ENCODE measurements at regions not wholly inside any gene's neighbourhood (a gene's known extent, or its start where the extent isn't known, plus 50 kb on each side); places are given as distances from the start of the nearest gene placed in this dataset.
"Not testable (repeated sequence)": the region's sequence is repeated elsewhere in the genome, so short reads cannot be mapped to it uniquely, and the experiment has no call there.

GRCh38 chr11:129645943-129646342, 169.7 kb upstream of the TMEM45B start:
- no peaks in the 10 kb centered on the region for H3K9me3 ChIP-seq (ENCODE audit: low read length)
- H2AFZ ChIP-seq (ENCODE audit: low read depth, low read length): no peak overlapping the region
- H4K20me1 ChIP-seq (ENCODE audit: insufficient read depth): no peaks in the 10 kb centered on the region
- TF ChIP-seq POLR2AphosphoS5 (IDR thresholded peaks at IDR 0.05) (no peak), MXI1 (conservative IDR thresholded peaks at IDR 0.05; ENCODE audit: poor library complexity, severe bottlenecking) (no peak), CTCF (IDR thresholded peaks at IDR 0.05; ENCODE audit: poor library complexity, severe bottlenecking) (no peak), EP300 (conservative IDR thresholded peaks at IDR 0.05; ENCODE audit: poor library complexity, severe bottlenecking) (no peak), SMC3 (conservative IDR thresholded peaks at IDR 0.05; ENCODE audit: poor library complexity) (no peak), RAD21 (conservative IDR thresholded peaks at IDR 0.05) (no peak), EZH2 (IDR thresholded peaks at IDR 0.05; ENCODE audit: borderline replicate concordance, insufficient read depth, low read length, poor library complexity, severe bottlenecking) (no peak), TAF1 (IDR thresholded peaks at IDR 0.05; ENCODE audit: low read depth) (no peak), REST (IDR thresholded peaks at IDR 0.05; ENCODE audit: borderline replicate concordance) (no peak)
- H3K9me2 ChIP-seq (ENCODE audit: insufficient read depth, low read length): no peaks in the 10 kb centered on the region
- no peaks in the 10 kb centered on the region for H3F3A ChIP-seq (ENCODE audit: insufficient read depth, low read length, poor library complexity, severe bottlenecking)
- H3K9ac ChIP-seq (ENCODE audit: low read length): no peak overlapping the region
- no peaks in the 10 kb centered on the region for H3K27me3 ChIP-seq (ENCODE audit: insufficient read depth, low read depth, low read length)
- H3K4me3 ChIP-seq (ENCODE audit: low read length): no peak overlapping the region
- no peak overlapping the region for H3K27ac ChIP-seq (ENCODE audit: low read length)
- no peaks in the 10 kb centered on the region for H3K36me3 ChIP-seq (ENCODE audit: insufficient read depth, low read length)
- no peak overlapping the region for H3K4me2 ChIP-seq (ENCODE audit: low read length)
- H3K79me2 ChIP-seq (replicated peaks; ENCODE audit: insufficient read depth, low read length): no peaks in the 10 kb centered on the region

- not testable (repeated sequence) for H3K27me3 ChIP-seq (ENCODE audit: insufficient read depth, low read depth, low read length); H3K9ac ChIP-seq (ENCODE audit: low read length); H3F3A ChIP-seq (ENCODE audit: insufficient read depth, low read length, poor library complexity, severe bottlenecking)
These were observed 165.6 kb upstream of the TMEM45B start for GRCh38 chr11:129650044-129650443.

GRCh38 chr11:129652835-129653234, 162.8 kb upstream of the TMEM45B start:
- Histone ChIP-seq H3K9ac (ENCODE audit: low read length) (no peak overlapping the region), H3K9me3 (ENCODE audit: low read length) (peaks cover 10% of the 10 kb centered on the region), H2AFZ (ENCODE audit: low read depth, low read length) (no peak overlapping the region), H3K4me2 (ENCODE audit: low read length) (no peak overlapping the region), H3K9me2 (ENCODE audit: insufficient read depth, low read length) (no peaks in the 10 kb centered on the region), H3K79me2 (replicated peaks; ENCODE audit: insufficient read depth, low read length) (no peaks in the 10 kb centered on the region), H3F3A (ENCODE audit: insufficient read depth, low read length, poor library complexity, severe bottlenecking) (no peaks in the 10 kb centered on the region), H3K27ac (ENCODE audit: low read length) (no peak overlapping the region), H4K20me1 (ENCODE audit: insufficient read depth) (no peaks in the 10 kb centered on the region), H3K36me3 (ENCODE audit: insufficient read depth, low read length) (no peaks in the 10 kb centered on the region), H3K27me3 (ENCODE audit: insufficient read depth, low read depth, low read length) (no peaks in the 10 kb centered on the region), H3K4me3 (ENCODE audit: low read length) (no peak overlapping the region)
- no peak for TF ChIP-seq EZH2 (IDR thresholded peaks at IDR 0.05; ENCODE audit: borderline replicate concordance, insufficient read depth, low read length, poor library complexity, severe bottlenecking)

More at GRCh38 chr11:129650044-129650443, 165.6 kb upstream of the TMEM45B start:
- H3K9me2 ChIP-seq (ENCODE audit: insufficient read depth, low read length); H3K9me3 ChIP-seq (ENCODE audit: low read length); H3K36me3 ChIP-seq (ENCODE audit: insufficient read depth, low read length); H3K79me2 ChIP-seq (replicated peaks; ENCODE audit: insufficient read depth, low read length); H4K20me1 ChIP-seq (ENCODE audit: insufficient read depth); H2AFZ ChIP-seq (ENCODE audit: low read depth, low read length); H3K27ac ChIP-seq (ENCODE audit: low read length); H3K4me3 ChIP-seq (ENCODE audit: low read length); H3K4me2 ChIP-seq (ENCODE audit: low read length): not testable (repeated sequence)
